ENCODE measurements at regions not wholly inside any gene's neighbourhood (a gene's known extent, or its start where the extent isn't known, plus 50 kb on each side); places are given as distances from the start of the nearest gene placed in this dataset.

GRCh38 chr3:67324554-67324953 lies 326.4 kb downstream of the KBTBD8 start:
- H3K4me1 ChIP-seq (replicated peaks in 1 of 4; ENCODE audit: control insufficient read depth in 3 of 4, insufficient read depth in 4 of 4, low read length in 3 of 4) = no peaks in the 10 kb centered on the region
- H2BK5ac ChIP-seq (ENCODE audit: low read depth, low read length) = no peak overlapping the region
- H3K4me3 ChIP-seq (ENCODE audit: extremely low read depth in 1 of 4, insufficient read depth in 2 of 4, low read depth in 3 of 4, low read length in 4 of 4) = no peak overlapping the region
- H3K79me1 ChIP-seq (ENCODE audit: low read depth, low read length) = no peaks in the 10 kb centered on the region
- POLR2A ChIA-PET (ENCODE audit: partially characterized antibody) = no interaction called here
- H3K4ac ChIP-seq (replicated peaks; ENCODE audit: insufficient read length, low read depth, low read length) = no peak overlapping the region
- no peaks in the 10 kb centered on the region for H4K20me1 ChIP-seq (replicated peaks in 1 of 2; ENCODE audit: control insufficient read depth in 1 of 2, insufficient read depth in 2 of 2, low read length in 2 of 2)
- H2AK5ac ChIP-seq (ENCODE audit: low read depth, low read length) = no peak overlapping the region
- H4K5ac ChIP-seq (ENCODE audit: insufficient read length, low read depth, low read length) = no peak overlapping the region
- no peaks in the 10 kb centered on the region for H3K27me3 ChIP-seq (replicated peaks in 1 of 4; ENCODE audit: control insufficient read depth in 3 of 4, extremely low read depth in 1 of 4, insufficient read depth in 3 of 4, low read length in 3 of 4)
- no peak overlapping the region for H2BK120ac ChIP-seq (replicated peaks; ENCODE audit: low read depth, low read length)
- H3K56ac ChIP-seq (replicated peaks; ENCODE audit: insufficient read length, low read depth, low read length) = no peak overlapping the region
- FAIRE-seq (no peak), DNase-seq (ENCODE audit: low read depth in 1 of 2, low spot score in 2 of 2) (no peak)
- no peak overlapping the region for H3K4me2 ChIP-seq (ENCODE audit: insufficient read depth in 1 of 2, low read depth in 2 of 2, low read length in 2 of 2)
- no peak overlapping the region for H3K18ac ChIP-seq (ENCODE audit: extremely low read depth, low read length)
- H4K91ac ChIP-seq (replicated peaks; ENCODE audit: insufficient read length, low read length) = no peak overlapping the region
- CTCF ChIA-PET (ENCODE audit: partially characterized antibody) = interaction anchor here (0.7 to 1.7 kb wide), 2 partner anchors 16 to 60 kb away, joined by 3 to 4 read pairs; no protein-coding TSS in a partner anchor
- H3K27ac ChIP-seq (ENCODE audit: low read depth, low read length) = no peak overlapping the region
- H3K9ac ChIP-seq (replicated peaks in 1 of 4; ENCODE audit: extremely low read depth in 1 of 4, low read depth in 3 of 4, low read length in 3 of 4) = no peak overlapping the region
- no peaks in the 10 kb centered on the region for H3K23me2 ChIP-seq (ENCODE audit: low read depth, low read length)
- no peaks in the 10 kb centered on the region for H3K36me3 ChIP-seq (ENCODE audit: control insufficient read depth in 2 of 4, insufficient read depth in 4 of 4, low read length in 3 of 4)
- no peaks in the 10 kb centered on the region for H3K9me3 ChIP-seq (ENCODE audit: insufficient read depth in 2 of 2, low read depth in 1 of 2, low read length in 1 of 2)
- no peak overlapping the region for H2BK12ac ChIP-seq (ENCODE audit: low read depth, low read length)
- H4K8ac ChIP-seq (ENCODE audit: extremely low read depth, insufficient read depth, low read length) = no peak overlapping the region
- H2AFZ ChIP-seq (ENCODE audit: low read length) = no peak overlapping the region
- no peak overlapping the region for H2BK15ac ChIP-seq (ENCODE audit: low read length)
- H3K79me2 ChIP-seq (ENCODE audit: control insufficient read depth in 1 of 2, insufficient read depth in 2 of 2, low read length in 2 of 2) = no peaks in the 10 kb centered on the region
- H3K14ac ChIP-seq (ENCODE audit: insufficient read length) = no peak overlapping the region
- H3K23ac ChIP-seq (ENCODE audit: insufficient read length) = no peak overlapping the region
- H2BK20ac ChIP-seq (ENCODE audit: low read length) = no peak overlapping the region
- TF ChIP-seq RNF2 (IDR thresholded peaks at IDR 0.05; ENCODE audit: borderline replicate concordance, low read depth, low read length, missing control alignments, poor library complexity, severe bottlenecking) = no peak
- TF ChIP-seq EGR1 (IDR thresholded peaks at IDR 0.05; ENCODE audit: borderline replicate concordance, low read depth, low read length) = no peak
- TF ChIP-seq HDAC6 (IDR thresholded peaks at IDR 0.05; ENCODE audit: low read depth, low read length) = no peak
- no peak for TF ChIP-seq SUZ12 (IDR thresholded peaks at IDR 0.05; ENCODE audit: low read length)
- no peak for TF ChIP-seq TCF12 (IDR thresholded peaks at IDR 0.05; ENCODE audit: low read depth, low read length)
- no peak for TF ChIP-seq GTF2F1 (IDR thresholded peaks at IDR 0.05; ENCODE audit: borderline replicate concordance, low read depth, low read length)
- TF ChIP-seq CHD1 (IDR thresholded peaks at IDR 0.05; ENCODE audit: low read depth, low read length) = no peak
- TF ChIP-seq MAFK (IDR thresholded peaks at IDR 0.05; ENCODE audit: low read depth, low read length) = no peak
- no peak for TF ChIP-seq TEAD4 (IDR thresholded peaks at IDR 0.05; ENCODE audit: low read depth, low read length)
- no peak for TF ChIP-seq CREB1 (IDR thresholded peaks at IDR 0.05)
- no peak for TF ChIP-seq ATF3 (IDR thresholded peaks at IDR 0.05; ENCODE audit: insufficient read depth, low read depth, low read length)
- TF ChIP-seq EZH2 (IDR thresholded peaks at IDR 0.05; ENCODE audit: low read depth, low read length, severe bottlenecking) = no peak
- no peak for TF ChIP-seq ZNF274 (IDR thresholded peaks at IDR 0.05; ENCODE audit: borderline replicate concordance, extremely low read depth, low read length)
- no peak for TF ChIP-seq BCL11A (IDR thresholded peaks at IDR 0.05; ENCODE audit: low read depth in 2 of 2, low read length in 2 of 2)
- no peak for TF ChIP-seq SIN3A (conservative IDR thresholded peaks at IDR 0.05 in 1 of 2, IDR thresholded peaks at IDR 0.05 in 1 of 2; ENCODE audit: low read depth in 1 of 2, low read length in 2 of 2)
- no peak for TF ChIP-seq NRF1 (IDR thresholded peaks at IDR 0.05; ENCODE audit: low read depth, low read length)

All from H1 (cell line).